ENCODE measurements at regions not wholly inside any gene's neighbourhood (a gene's known extent, or its start where the extent isn't known, plus 50 kb on each side); places are given as distances from the start of the nearest gene placed in this dataset.

DNA sequence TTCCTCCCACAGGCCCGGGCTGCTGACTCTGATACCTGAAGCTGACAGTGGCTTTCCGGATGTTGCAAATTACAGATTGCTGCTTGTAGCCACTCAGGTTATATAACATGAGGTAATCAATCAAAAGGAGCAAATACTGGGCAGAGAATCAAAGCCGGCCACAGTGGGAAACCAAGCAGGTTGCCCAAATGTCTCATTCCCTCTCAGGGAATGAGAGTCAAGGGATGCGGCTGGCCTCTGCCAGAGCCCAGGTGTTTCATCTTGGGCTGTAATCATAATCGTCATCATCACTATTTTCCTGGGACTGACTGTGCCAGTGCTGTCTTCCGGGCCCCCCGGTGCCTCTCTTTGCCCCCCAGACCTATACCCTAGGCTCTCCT lies 292.4 kb upstream of the FOXF1 start (continued):
- TF ChIP-seq, protein P1, sequence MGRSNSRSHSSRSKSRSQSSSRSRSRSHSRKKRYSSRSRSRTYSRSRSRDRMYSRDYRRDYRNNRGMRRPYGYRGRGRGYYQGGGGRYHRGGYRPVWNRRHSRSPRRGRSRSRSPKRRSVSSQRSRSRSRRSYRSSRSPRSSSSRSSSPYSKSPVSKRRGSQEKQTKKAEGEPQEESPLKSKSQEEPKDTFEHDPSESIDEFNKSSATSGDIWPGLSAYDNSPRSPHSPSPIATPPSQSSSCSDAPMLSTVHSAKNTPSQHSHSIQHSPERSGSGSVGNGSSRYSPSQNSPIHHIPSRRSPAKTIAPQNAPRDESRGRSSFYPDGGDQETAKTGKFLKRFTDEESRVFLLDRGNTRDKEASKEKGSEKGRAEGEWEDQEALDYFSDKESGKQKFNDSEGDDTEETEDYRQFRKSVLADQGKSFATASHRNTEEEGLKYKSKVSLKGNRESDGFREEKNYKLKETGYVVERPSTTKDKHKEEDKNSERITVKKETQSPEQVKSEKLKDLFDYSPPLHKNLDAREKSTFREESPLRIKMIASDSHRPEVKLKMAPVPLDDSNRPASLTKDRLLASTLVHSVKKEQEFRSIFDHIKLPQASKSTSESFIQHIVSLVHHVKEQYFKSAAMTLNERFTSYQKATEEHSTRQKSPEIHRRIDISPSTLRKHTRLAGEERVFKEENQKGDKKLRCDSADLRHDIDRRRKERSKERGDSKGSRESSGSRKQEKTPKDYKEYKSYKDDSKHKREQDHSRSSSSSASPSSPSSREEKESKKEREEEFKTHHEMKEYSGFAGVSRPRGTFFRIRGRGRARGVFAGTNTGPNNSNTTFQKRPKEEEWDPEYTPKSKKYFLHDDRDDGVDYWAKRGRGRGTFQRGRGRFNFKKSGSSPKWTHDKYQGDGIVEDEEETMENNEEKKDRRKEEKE (IDR thresholded peaks at IDR 0.05): no peak
- TF ChIP-seq TCF7 (IDR thresholded peaks at IDR 0.05; ENCODE audit: borderline replicate concordance): no peak
- TF ChIP-seq SREBF2 (IDR thresholded peaks at IDR 0.05; ENCODE audit: low read length): no peak
- TF ChIP-seq, protein P2, sequence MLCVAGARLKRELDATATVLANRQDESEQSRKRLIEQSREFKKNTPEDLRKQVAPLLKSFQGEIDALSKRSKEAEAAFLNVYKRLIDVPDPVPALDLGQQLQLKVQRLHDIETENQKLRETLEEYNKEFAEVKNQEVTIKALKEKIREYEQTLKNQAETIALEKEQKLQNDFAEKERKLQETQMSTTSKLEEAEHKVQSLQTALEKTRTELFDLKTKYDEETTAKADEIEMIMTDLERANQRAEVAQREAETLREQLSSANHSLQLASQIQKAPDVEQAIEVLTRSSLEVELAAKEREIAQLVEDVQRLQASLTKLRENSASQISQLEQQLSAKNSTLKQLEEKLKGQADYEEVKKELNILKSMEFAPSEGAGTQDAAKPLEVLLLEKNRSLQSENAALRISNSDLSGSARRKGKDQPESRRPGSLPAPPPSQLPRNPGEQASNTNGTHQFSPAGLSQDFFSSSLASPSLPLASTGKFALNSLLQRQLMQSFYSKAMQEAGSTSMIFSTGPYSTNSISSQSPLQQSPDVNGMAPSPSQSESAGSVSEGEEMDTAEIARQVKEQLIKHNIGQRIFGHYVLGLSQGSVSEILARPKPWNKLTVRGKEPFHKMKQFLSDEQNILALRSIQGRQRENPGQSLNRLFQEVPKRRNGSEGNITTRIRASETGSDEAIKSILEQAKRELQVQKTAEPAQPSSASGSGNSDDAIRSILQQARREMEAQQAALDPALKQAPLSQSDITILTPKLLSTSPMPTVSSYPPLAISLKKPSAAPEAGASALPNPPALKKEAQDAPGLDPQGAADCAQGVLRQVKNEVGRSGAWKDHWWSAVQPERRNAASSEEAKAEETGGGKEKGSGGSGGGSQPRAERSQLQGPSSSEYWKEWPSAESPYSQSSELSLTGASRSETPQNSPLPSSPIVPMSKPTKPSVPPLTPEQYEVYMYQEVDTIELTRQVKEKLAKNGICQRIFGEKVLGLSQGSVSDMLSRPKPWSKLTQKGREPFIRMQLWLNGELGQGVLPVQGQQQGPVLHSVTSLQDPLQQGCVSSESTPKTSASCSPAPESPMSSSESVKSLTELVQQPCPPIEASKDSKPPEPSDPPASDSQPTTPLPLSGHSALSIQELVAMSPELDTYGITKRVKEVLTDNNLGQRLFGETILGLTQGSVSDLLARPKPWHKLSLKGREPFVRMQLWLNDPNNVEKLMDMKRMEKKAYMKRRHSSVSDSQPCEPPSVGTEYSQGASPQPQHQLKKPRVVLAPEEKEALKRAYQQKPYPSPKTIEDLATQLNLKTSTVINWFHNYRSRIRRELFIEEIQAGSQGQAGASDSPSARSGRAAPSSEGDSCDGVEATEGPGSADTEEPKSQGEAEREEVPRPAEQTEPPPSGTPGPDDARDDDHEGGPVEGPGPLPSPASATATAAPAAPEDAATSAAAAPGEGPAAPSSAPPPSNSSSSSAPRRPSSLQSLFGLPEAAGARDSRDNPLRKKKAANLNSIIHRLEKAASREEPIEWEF (IDR thresholded peaks at IDR 0.05; ENCODE audit: insufficient replicate concordance, low read depth, low read length): no peak
- TF ChIP-seq RAD21 (IDR thresholded peaks at IDR 0.05; ENCODE audit: insufficient read depth, low read depth, low read length): no peak
- no peak for TF ChIP-seq NFXL1 (IDR thresholded peaks at IDR 0.05; ENCODE audit: borderline replicate concordance)
- no peak for TF ChIP-seq TBL1XR1 (IDR thresholded peaks at IDR 0.05; ENCODE audit: low read depth, low read length)
- TF ChIP-seq, protein P3, sequence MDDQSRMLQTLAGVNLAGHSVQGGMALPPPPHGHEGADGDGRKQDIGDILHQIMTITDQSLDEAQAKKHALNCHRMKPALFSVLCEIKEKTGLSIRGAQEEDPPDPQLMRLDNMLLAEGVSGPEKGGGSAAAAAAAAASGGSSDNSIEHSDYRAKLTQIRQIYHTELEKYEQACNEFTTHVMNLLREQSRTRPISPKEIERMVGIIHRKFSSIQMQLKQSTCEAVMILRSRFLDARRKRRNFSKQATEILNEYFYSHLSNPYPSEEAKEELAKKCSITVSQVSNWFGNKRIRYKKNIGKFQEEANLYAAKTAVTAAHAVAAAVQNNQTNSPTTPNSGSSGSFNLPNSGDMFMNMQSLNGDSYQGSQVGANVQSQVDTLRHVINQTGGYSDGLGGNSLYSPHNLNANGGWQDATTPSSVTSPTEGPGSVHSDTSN (IDR thresholded peaks at IDR 0.05; ENCODE audit: insufficient replicate concordance, low read depth, low read length): no peak

Measured in GM12878 (cell line).